GM19463 (cell line): ENCODE measurements at regions not wholly inside any gene's neighbourhood (a gene's known extent, or its start where the extent isn't known, plus 50 kb on each side); places are given as distances from the start of the nearest gene placed in this dataset.

Experiments used
- ATAC-seq: cut with Tn5 transposase; IDR thresholded peaks from one replicate; pipeline ENCODE4 v1.9.1; 2021; ENCODE audit warnings: mild to moderate bottlenecking, moderate library complexity; ENCODE audit not compliant: unreplicated experiment

GRCh38 chr6:14187406-14187805 is 69.8 kb downstream of the CD83 start:
- no peak for ATAC-seq

GRCh38 chr6:14189074-14189473 is 71.5 kb downstream of the CD83 start:
- no peak for ATAC-seq

- ATAC-seq: no peak
Observed at GRCh38 chr6:14190191-14190928, 72.8 kb downstream of the CD83 start.

GRCh38 chr6:14190929-14191224 is 73.3 kb downstream of the CD83 start:
- no peak for ATAC-seq

GRCh38 chr6:14191761-14192160 is 74.2 kb downstream of the CD83 start:
- ATAC-seq: no peak

- no peak for ATAC-seq
Observed at GRCh38 chr6:14192216-14192788, 74.7 kb downstream of the CD83 start.

GRCh38 chr6:14193524-14193923 is 76.0 kb downstream of the CD83 start:
- no peak for ATAC-seq

- no peak for ATAC-seq
Observed at GRCh38 chr6:14194483-14194882, 76.9 kb downstream of the CD83 start.

GRCh38 chr6:14194976-14195375 is 77.4 kb downstream of the CD83 start:
- ATAC-seq: no peak

GRCh38 chr6:14196026-14196425 is 78.5 kb downstream of the CD83 start:
- no peak for ATAC-seq

GRCh38 chr6:14197118-14197517 is 79.5 kb downstream of the CD83 start:
- no peak for ATAC-seq

GRCh38 chr6:14200047-14200446 is 82.5 kb downstream of the CD83 start:
- no peak for ATAC-seq

GRCh38 chr6:14202947-14203346 is 85.4 kb downstream of the CD83 start:
- ATAC-seq: no peak

GRCh38 chr6:14206391-14206790 is 88.8 kb downstream of the CD83 start:
- no peak for ATAC-seq

- ATAC-seq: no peak
Observed at GRCh38 chr6:14207448-14207847, 89.9 kb downstream of the CD83 start.

- ATAC-seq: no peak
Observed at GRCh38 chr6:14209000-14209399, 91.4 kb downstream of the CD83 start.

- ATAC-seq: no peak
Observed at GRCh38 chr6:14210077-14210476, 92.5 kb downstream of the CD83 start.

- peak; percentile 95 for ATAC-seq
Observed at GRCh38 chr6:14210663-14211561, 93.3 kb downstream of the CD83 start.

GRCh38 chr6:14211562-14211942 is 94.0 kb downstream of the CD83 start:
- ATAC-seq: no peak

- ATAC-seq: no peak
Observed at GRCh38 chr6:14212020-14212419, 94.4 kb downstream of the CD83 start.

GRCh38 chr6:14212632-14213031 is 95.1 kb downstream of the CD83 start:
- ATAC-seq: no peak
